ENCODE measurements at regions not wholly inside any gene's neighbourhood (a gene's known extent, or its start where the extent isn't known, plus 50 kb on each side); places are given as distances from the start of the nearest gene placed in this dataset.

DNA sequence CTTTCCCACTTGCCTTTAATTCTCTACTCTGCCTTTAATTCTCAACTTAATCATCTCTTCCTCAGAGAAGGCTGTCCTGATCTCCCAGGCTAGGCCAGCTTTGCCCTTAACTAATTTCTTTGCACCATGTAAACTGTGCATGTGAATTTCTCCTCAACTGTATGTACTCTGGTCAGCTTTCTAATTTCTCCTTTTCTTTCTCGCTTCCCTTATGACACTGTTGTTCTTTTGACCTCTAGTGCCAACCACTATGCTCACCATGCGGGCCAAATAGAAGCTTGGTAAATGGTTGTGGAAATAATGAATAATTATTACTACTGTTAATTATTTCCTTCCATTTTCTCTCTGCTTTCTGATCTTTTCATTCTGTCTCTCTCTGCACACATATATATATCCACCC lies 269.0 kb upstream of the CRBN start:
- no peak for ATAC-seq
- H3K9me3 ChIP-seq (replicated peaks; ENCODE audit: control insufficient read depth, insufficient read depth, low read depth, low read length): no peaks in the 10 kb centered on the region
- H3K9me1 ChIP-seq (ENCODE audit: control insufficient read depth, insufficient read depth, low read length): no peaks in the 10 kb centered on the region
- no peaks in the 10 kb centered on the region for H3K36me3 ChIP-seq (ENCODE audit: control insufficient read depth, insufficient read depth, low read length)
- TF ChIP-seq MCM7 (IDR thresholded peaks at IDR 0.05): no peak
- no peak for TF ChIP-seq HMG20B (CRISPR knock-in tag; IDR thresholded peaks at IDR 0.05)
- no peak for TF ChIP-seq SIRT6 (IDR thresholded peaks at IDR 0.05; ENCODE audit: low read depth, low read length)
- no peak for TF ChIP-seq SNIP1 (IDR thresholded peaks at IDR 0.05; ENCODE audit: low read depth)
- TF ChIP-seq, protein P1, sequence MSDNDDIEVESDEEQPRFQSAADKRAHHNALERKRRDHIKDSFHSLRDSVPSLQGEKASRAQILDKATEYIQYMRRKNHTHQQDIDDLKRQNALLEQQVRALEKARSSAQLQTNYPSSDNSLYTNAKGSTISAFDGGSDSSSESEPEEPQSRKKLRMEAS (CRISPR knock-in tag; IDR thresholded peaks at IDR 0.05): no peak
- TF ChIP-seq SMAD2 (IDR thresholded peaks at IDR 0.05; ENCODE audit: low read depth, low read length): no peak
- TF ChIP-seq, protein P2, sequence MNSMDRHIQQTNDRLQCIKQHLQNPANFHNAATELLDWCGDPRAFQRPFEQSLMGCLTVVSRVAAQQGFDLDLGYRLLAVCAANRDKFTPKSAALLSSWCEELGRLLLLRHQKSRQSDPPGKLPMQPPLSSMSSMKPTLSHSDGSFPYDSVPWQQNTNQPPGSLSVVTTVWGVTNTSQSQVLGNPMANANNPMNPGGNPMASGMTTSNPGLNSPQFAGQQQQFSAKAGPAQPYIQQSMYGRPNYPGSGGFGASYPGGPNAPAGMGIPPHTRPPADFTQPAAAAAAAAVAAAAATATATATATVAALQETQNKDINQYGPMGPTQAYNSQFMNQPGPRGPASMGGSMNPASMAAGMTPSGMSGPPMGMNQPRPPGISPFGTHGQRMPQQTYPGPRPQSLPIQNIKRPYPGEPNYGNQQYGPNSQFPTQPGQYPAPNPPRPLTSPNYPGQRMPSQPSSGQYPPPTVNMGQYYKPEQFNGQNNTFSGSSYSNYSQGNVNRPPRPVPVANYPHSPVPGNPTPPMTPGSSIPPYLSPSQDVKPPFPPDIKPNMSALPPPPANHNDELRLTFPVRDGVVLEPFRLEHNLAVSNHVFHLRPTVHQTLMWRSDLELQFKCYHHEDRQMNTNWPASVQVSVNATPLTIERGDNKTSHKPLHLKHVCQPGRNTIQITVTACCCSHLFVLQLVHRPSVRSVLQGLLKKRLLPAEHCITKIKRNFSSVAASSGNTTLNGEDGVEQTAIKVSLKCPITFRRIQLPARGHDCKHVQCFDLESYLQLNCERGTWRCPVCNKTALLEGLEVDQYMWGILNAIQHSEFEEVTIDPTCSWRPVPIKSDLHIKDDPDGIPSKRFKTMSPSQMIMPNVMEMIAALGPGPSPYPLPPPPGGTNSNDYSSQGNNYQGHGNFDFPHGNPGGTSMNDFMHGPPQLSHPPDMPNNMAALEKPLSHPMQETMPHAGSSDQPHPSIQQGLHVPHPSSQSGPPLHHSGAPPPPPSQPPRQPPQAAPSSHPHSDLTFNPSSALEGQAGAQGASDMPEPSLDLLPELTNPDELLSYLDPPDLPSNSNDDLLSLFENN (IDR thresholded peaks at IDR 0.05; ENCODE audit: low read depth in 2 of 2, low read length in 2 of 2): no peak
- no peak for TF ChIP-seq MEIS2 (IDR thresholded peaks at IDR 0.05; ENCODE audit: partially characterized antibody)
- TF ChIP-seq, protein P3, sequence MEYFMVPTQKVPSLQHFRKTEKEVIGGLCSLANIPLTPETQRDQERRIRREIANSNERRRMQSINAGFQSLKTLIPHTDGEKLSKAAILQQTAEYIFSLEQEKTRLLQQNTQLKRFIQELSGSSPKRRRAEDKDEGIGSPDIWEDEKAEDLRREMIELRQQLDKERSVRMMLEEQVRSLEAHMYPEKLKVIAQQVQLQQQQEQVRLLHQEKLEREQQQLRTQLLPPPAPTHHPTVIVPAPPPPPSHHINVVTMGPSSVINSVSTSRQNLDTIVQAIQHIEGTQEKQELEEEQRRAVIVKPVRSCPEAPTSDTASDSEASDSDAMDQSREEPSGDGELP (CRISPR knock-in tag; IDR thresholded peaks at IDR 0.05; ENCODE audit: borderline replicate concordance): no peak
- TF ChIP-seq, protein P4, sequence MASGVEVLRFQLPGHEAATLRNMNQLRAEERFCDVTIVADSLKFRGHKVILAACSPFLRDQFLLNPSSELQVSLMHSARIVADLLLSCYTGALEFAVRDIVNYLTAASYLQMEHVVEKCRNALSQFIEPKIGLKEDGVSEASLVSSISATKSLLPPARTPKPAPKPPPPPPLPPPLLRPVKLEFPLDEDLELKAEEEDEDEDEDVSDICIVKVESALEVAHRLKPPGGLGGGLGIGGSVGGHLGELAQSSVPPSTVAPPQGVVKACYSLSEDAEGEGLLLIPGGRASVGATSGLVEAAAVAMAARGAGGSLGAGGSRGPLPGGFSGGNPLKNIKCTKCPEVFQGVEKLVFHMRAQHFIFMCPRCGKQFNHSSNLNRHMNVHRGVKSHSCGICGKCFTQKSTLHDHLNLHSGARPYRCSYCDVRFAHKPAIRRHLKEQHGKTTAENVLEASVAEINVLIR (CRISPR knock-in tag; IDR thresholded peaks at IDR 0.05): no peak
- TF ChIP-seq SNRNP70 (optimal IDR thresholded peaks at IDR 0.05; ENCODE audit: low read depth, low read length): no peak
- TF ChIP-seq, protein P5, sequence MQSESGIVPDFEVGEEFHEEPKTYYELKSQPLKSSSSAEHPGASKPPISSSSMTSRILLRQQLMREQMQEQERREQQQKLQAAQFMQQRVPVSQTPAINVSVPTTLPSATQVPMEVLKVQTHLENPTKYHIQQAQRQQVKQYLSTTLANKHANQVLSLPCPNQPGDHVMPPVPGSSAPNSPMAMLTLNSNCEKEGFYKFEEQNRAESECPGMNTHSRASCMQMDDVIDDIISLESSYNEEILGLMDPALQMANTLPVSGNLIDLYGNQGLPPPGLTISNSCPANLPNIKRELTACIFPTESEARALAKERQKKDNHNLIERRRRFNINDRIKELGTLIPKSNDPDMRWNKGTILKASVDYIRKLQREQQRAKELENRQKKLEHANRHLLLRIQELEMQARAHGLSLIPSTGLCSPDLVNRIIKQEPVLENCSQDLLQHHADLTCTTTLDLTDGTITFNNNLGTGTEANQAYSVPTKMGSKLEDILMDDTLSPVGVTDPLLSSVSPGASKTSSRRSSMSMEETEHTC (IDR thresholded peaks at IDR 0.05): no peak
- no peak for TF ChIP-seq ZBTB17 (CRISPR knock-in tag; IDR thresholded peaks at IDR 0.05)
- TF ChIP-seq ZNF146 (CRISPR knock-in tag; IDR thresholded peaks at IDR 0.05; ENCODE audit: unreplicated experiment): no peak
- DNase-seq (ENCODE audit: extremely low read depth in 1 of 4, low spot score in 3 of 4): no peak
- ChIA-PET POLR2A (no interaction called here), CTCF (ENCODE audit: low intra/inter-chr PET ratio) (interaction anchor here (0.7 kb wide), 1 partner anchor 310 kb away, joined by 4 read pairs; no protein-coding TSS in a partner anchor)
- H2AFZ ChIP-seq (ENCODE audit: low read depth, low read length): no peak overlapping the region
- no peak overlapping the region for H3K9ac ChIP-seq (ENCODE audit: insufficient read depth in 1 of 2, low read depth in 2 of 2, low read length in 2 of 2)
- no peak for FAIRE-seq
- no peaks in the 10 kb centered on the region for H4K20me1 ChIP-seq (replicated peaks; ENCODE audit: control insufficient read depth, insufficient read depth, low read length)
- no peaks in the 10 kb centered on the region for H3K4me1 ChIP-seq (replicated peaks in 1 of 2; ENCODE audit: control insufficient read depth in 2 of 2, insufficient read depth in 2 of 2, low read length in 2 of 2)
- no peaks in the 10 kb centered on the region for H3K79me2 ChIP-seq (ENCODE audit: control insufficient read depth, insufficient read depth, low read length)
- in situ Hi-C loops (cut with MboI) (no loop called here), intact Hi-C loops (cut with micrococcal nuclease) (no loop called here)
- no peak overlapping the region for H3K4me3 ChIP-seq
- no peaks in the 10 kb centered on the region for H3K27me3 ChIP-seq (ENCODE audit: control insufficient read depth in 2 of 2, insufficient read depth in 2 of 2, low read length in 2 of 2)
- no peak overlapping the region for H3K27ac ChIP-seq (ENCODE audit: extremely low read depth, low read depth, low read length)
- no peak overlapping the region for H3K4me2 ChIP-seq (ENCODE audit: insufficient read depth, low read length)
- no TSS peak for BruUV-seq (replicated peaks)
- WGBS (ENCODE audit: insufficient coverage, low coverage, missing lambda C conversion rate): 0% methylated on average over 2 of the region's 2 CpGs

All from K562 (cell line).